ENCODE measurements at regions not wholly inside any gene's neighbourhood (a gene's known extent, or its start where the extent isn't known, plus 50 kb on each side); places are given as distances from the start of the nearest gene placed in this dataset.

GRCh38 chr7:136618818-136619217, 249.6 kb upstream of the CHRM2 start:
- Histone ChIP-seq H3K27ac (no peak overlapping the region), H3K27me3 (ENCODE audit: low read depth) (no peaks in the 10 kb centered on the region), H3K36me3 (no peaks in the 10 kb centered on the region), H3K4me1 (no peaks in the 10 kb centered on the region), H3K9me3 (no peaks in the 10 kb centered on the region), H3K4me3 (no peak overlapping the region)
- TF ChIP-seq CTCF (IDR thresholded peaks at IDR 0.05): no peak
- no peak for DNase-seq
- intact Hi-C loops (cut with DNase I): no loop called here
- ATAC-seq: no peak

GRCh38 chr7:136617176-136617575, 251.3 kb upstream of the CHRM2 start:
- intact Hi-C loops (cut with DNase I): no loop called here
- H3K4me1 ChIP-seq: no peaks in the 10 kb centered on the region
- ATAC-seq: no peak
- H3K27me3 ChIP-seq (ENCODE audit: low read depth): no peaks in the 10 kb centered on the region
- no peak for TF ChIP-seq CTCF (IDR thresholded peaks at IDR 0.05)
- no peak overlapping the region for H3K27ac ChIP-seq
- H3K36me3 ChIP-seq: no peaks in the 10 kb centered on the region
- no peak overlapping the region for H3K4me3 ChIP-seq
- no peaks in the 10 kb centered on the region for H3K9me3 ChIP-seq
- DNase-seq: no peak

GRCh38 chr7:136605532-136606329, 262.7 kb upstream of the CHRM2 start:
- H3K9me3 ChIP-seq: no peaks in the 10 kb centered on the region
- H3K36me3 ChIP-seq: no peaks in the 10 kb centered on the region
- H3K4me1 ChIP-seq: no peaks in the 10 kb centered on the region
- DNase-seq: no peak
- H3K4me3 ChIP-seq: no peak overlapping the region
- no peak for TF ChIP-seq CTCF (IDR thresholded peaks at IDR 0.05)
- intact Hi-C loops (cut with DNase I): no loop called here
- H3K27ac ChIP-seq: no peak overlapping the region
- no peak for ATAC-seq
- H3K27me3 ChIP-seq (ENCODE audit: low read depth): no peaks in the 10 kb centered on the region

- no peak overlapping the region for H3K4me3 ChIP-seq
- H3K27me3 ChIP-seq (ENCODE audit: low read depth): no peaks in the 10 kb centered on the region
- TF ChIP-seq CTCF (IDR thresholded peaks at IDR 0.05): no peak
- no peak overlapping the region for H3K27ac ChIP-seq
- no peak for ATAC-seq
- intact Hi-C loops (cut with DNase I): no loop called here
- H3K36me3 ChIP-seq: no peaks in the 10 kb centered on the region
- no peaks in the 10 kb centered on the region for H3K4me1 ChIP-seq
- DNase-seq: no peak
- no peaks in the 10 kb centered on the region for H3K9me3 ChIP-seq
Observed at GRCh38 chr7:136601772-136602171, 266.7 kb upstream of the CHRM2 start.

- Histone ChIP-seq H3K36me3 (no peaks in the 10 kb centered on the region), H3K27me3 (ENCODE audit: low read depth) (no peaks in the 10 kb centered on the region), H3K9me3 (no peaks in the 10 kb centered on the region), H3K27ac (no peak overlapping the region), H3K4me3 (no peak overlapping the region), H3K4me1 (no peaks in the 10 kb centered on the region)
- intact Hi-C loops (cut with DNase I): no loop called here
- no peak for TF ChIP-seq CTCF (IDR thresholded peaks at IDR 0.05)
- ATAC-seq (no peak), DNase-seq (no peak)
Observed at GRCh38 chr7:136600475-136600874, 268.0 kb upstream of the CHRM2 start.
